MCF 10A (cell line): ENCODE measurements at regions not wholly inside any gene's neighbourhood (a gene's known extent, or its start where the extent isn't known, plus 50 kb on each side); places are given as distances from the start of the nearest gene placed in this dataset.

Experiments used
- BruUV-seq: library from RNA; stranded (reverse); fragments of 400-500 nt; replicated peaks from 2 replicates; lab custom pipeline; 2021; lab: Mats Ljungman, UMichigan
- CTCF ChIA-PET: fragments of 300-600 bp; sonication (Branson Sonifier 250); formaldehyde crosslinking; extraction: SDS; loops from one replicate; lab custom pipeline; 2021; ENCODE audit warnings: antibody characterized with exemption, inconsistent platforms; lab: Yijun Ruan, JAX
- POLR2A ChIA-PET: fragments of 300-600, 350-650 bp; sonication (Branson Sonifier 250); formaldehyde crosslinking; extraction: SDS; loops from one replicate; lab custom pipeline; 2020; ENCODE audit warnings: antibody characterized with exemption, inconsistent platforms; lab: Yijun Ruan, JAX
- DNase-seq: peaks from one replicate; pipeline ENCODE4 v3.0.0-alpha.2; 2018; ENCODE audit not compliant: unreplicated experiment
- H3K27ac Mint-ChIP-seq: one replicate; pipeline ENCODE4 v1.8.0; 2022; ENCODE audit warnings: mild to moderate bottlenecking, low read depth, mixed read lengths; ENCODE audit not compliant: unreplicated experiment
- H3K27me3 Mint-ChIP-seq: one replicate; pipeline ENCODE4 v1.8.0; 2022; ENCODE audit warnings: mixed read lengths; ENCODE audit not compliant: insufficient read depth, unreplicated experiment
- H3K36me3 Mint-ChIP-seq: one replicate; pipeline ENCODE4 v1.8.0; 2022; ENCODE audit warnings: mild to moderate bottlenecking, moderate library complexity, mixed read lengths; ENCODE audit not compliant: insufficient read depth, unreplicated experiment
- H3K4me1 Mint-ChIP-seq: one replicate; pipeline ENCODE4 v1.8.0; 2022; ENCODE audit warnings: mixed read lengths; ENCODE audit not compliant: insufficient read depth, unreplicated experiment
- H3K4me3 Mint-ChIP-seq: one replicate; pipeline ENCODE4 v1.8.0; 2022; ENCODE audit warnings: mild to moderate bottlenecking, moderate library complexity, mixed read lengths; ENCODE audit not compliant: unreplicated experiment
- H3K9me3 Mint-ChIP-seq: one replicate; pipeline ENCODE4 v1.8.0; 2022; ENCODE audit warnings: mixed read lengths; ENCODE audit not compliant: unreplicated experiment
- CTCF ChIP-seq: fragments of 200-600 bp; IDR thresholded peaks from one replicate; pipeline ENCODE4 v1.8.0; 2022; ENCODE audit warnings: antibody characterized with exemption, mild to moderate bottlenecking; ENCODE audit not compliant: unreplicated experiment
- intact Hi-C: fragments of 100-400 bp; cut with micrococcal nuclease; formaldehyde crosslinking; loops from 2 replicates; pipeline ENCODE4 v1.14.1; 2022

- BruUV-seq: no TSS peak
- DNase-seq: no peak
- Mint-ChIP-seq H3K4me3 (no peak overlapping the region), H3K27me3 (no peaks in the 10 kb centered on the region), H3K9me3 (no peaks in the 10 kb centered on the region), H3K4me1 (peaks cover 5% of the 10 kb centered on the region), H3K27ac (no peak overlapping the region), H3K36me3 (no peaks in the 10 kb centered on the region)
- intact Hi-C loops: loop anchor here (10.0 kb wide), 1 partner anchor 279 kb away; no protein-coding TSS in a partner anchor
- ChIA-PET POLR2A (interaction anchor here (0.8 to 1.6 kb wide), 5 partner anchors 9 to 67 kb away, joined by 3 to 6 read pairs (median 3); no protein-coding TSS in a partner anchor), CTCF (interaction anchor here (0.6 to 1.6 kb wide), 3 partner anchors 66 to 721 kb away, joined by 3 to 4 read pairs (median 3); no protein-coding TSS in a partner anchor)
- TF ChIP-seq CTCF: no peak
Observed at GRCh38 chr1:208525417-208525816, 281.2 kb upstream of the PLXNA2 start.

- H3K9me3 Mint-ChIP-seq: no peaks in the 10 kb centered on the region
- peaks cover 5% of the 10 kb centered on the region for H3K4me1 Mint-ChIP-seq
- BruUV-seq: no TSS peak
- DNase-seq: no peak
- no peak overlapping the region for H3K4me3 Mint-ChIP-seq
- ChIA-PET CTCF (no interaction called here), POLR2A (interaction anchor here (1.5 kb wide), 1 partner anchor 25 kb away, joined by 5 read pairs; no protein-coding TSS in a partner anchor)
- no peaks in the 10 kb centered on the region for H3K36me3 Mint-ChIP-seq
- intact Hi-C loops: loop anchor here (10.0 kb wide), 1 partner anchor 278 kb away; no protein-coding TSS in a partner anchor
- no peak overlapping the region for H3K27ac Mint-ChIP-seq
- no peaks in the 10 kb centered on the region for H3K27me3 Mint-ChIP-seq
- no peak for TF ChIP-seq CTCF
Observed at GRCh38 chr1:208526613-208527125, 282.5 kb upstream of the PLXNA2 start.

GRCh38 chr1:208527156-208527555 lies 283.0 kb upstream of the PLXNA2 start:
- intact Hi-C loops: loop anchor here (10.0 kb wide), 1 partner anchor 278 kb away; no protein-coding TSS in a partner anchor
- H3K9me3 Mint-ChIP-seq: no peaks in the 10 kb centered on the region
- DNase-seq: no peak
- BruUV-seq: no TSS peak
- H3K4me3 Mint-ChIP-seq: no peak overlapping the region
- no peaks in the 10 kb centered on the region for H3K36me3 Mint-ChIP-seq
- no peak overlapping the region for H3K27ac Mint-ChIP-seq
- no peak for TF ChIP-seq CTCF
- H3K27me3 Mint-ChIP-seq: no peaks in the 10 kb centered on the region
- H3K4me1 Mint-ChIP-seq: peaks cover 5% of the 10 kb centered on the region
- ChIA-PET POLR2A (interaction anchor here (1.5 kb wide), 1 partner anchor 25 kb away, joined by 5 read pairs; no protein-coding TSS in a partner anchor), CTCF (interaction anchor here (2.1 kb wide), 1 partner anchor 31 kb away, joined by 5 read pairs; no protein-coding TSS in a partner anchor)

- Mint-ChIP-seq H3K4me3 (no peak overlapping the region), H3K4me1 (peaks cover 5% of the 10 kb centered on the region), H3K27me3 (no peaks in the 10 kb centered on the region), H3K36me3 (no peaks in the 10 kb centered on the region), H3K27ac (no peak overlapping the region), H3K9me3 (no peaks in the 10 kb centered on the region)
- ChIA-PET POLR2A (interaction anchor here (0.6 kb wide), 1 partner anchor 151 kb away, joined by 3 read pairs; no protein-coding TSS in a partner anchor), CTCF (interaction anchor here (0.7 to 2.1 kb wide), 4 partner anchors 10 to 196 kb away, joined by 3 to 5 read pairs (median 3); no protein-coding TSS in a partner anchor)
- BruUV-seq: no TSS peak
- no peak for DNase-seq
- TF ChIP-seq CTCF: no peak
- intact Hi-C loops: loop anchor here (10.0 kb wide), 1 partner anchor 276 kb away; no protein-coding TSS in a partner anchor
Observed at GRCh38 chr1:208528578-208529240, 284.5 kb upstream of the PLXNA2 start.
